ENCODE measurements at regions not wholly inside any gene's neighbourhood (a gene's known extent, or its start where the extent isn't known, plus 50 kb on each side); places are given as distances from the start of the nearest gene placed in this dataset.

DNA sequence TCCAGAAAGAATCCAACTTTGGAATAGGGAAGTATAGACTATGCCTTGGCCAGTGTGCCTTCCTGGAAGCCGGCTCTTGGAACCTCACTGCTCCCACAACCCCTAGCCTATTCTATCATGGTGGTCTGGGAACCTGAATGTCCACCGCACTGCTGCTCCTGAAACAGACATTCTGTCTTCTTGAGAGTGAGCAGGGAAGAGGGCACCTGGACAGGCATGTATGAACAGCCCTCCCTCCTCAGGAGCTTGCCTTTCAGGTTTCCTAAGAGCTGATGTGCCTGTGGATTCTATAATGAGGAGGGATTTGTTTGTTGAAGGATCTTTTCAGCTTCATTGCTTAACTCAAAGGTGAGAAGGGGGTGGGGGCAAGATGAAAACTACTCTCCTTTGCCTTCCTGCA lies 55.1 kb upstream of the XPA start:
- no peaks in the 10 kb centered on the region for H3K79me2 ChIP-seq (ENCODE audit: insufficient read depth, low read length)
- H3K4me1 ChIP-seq (ENCODE audit: control insufficient read depth in 1 of 2, insufficient read depth in 2 of 2, low read length in 2 of 2) = no peaks in the 10 kb centered on the region
- no CpG with 5 or more reads among the region's 2 CpGs for WGBS (ENCODE audit: insufficient coverage)
- no peak overlapping the region for H3K4me2 ChIP-seq (replicated peaks; ENCODE audit: extremely low read depth, low read length, poor library complexity, severe bottlenecking)
- TF ChIP-seq, protein P1, sequence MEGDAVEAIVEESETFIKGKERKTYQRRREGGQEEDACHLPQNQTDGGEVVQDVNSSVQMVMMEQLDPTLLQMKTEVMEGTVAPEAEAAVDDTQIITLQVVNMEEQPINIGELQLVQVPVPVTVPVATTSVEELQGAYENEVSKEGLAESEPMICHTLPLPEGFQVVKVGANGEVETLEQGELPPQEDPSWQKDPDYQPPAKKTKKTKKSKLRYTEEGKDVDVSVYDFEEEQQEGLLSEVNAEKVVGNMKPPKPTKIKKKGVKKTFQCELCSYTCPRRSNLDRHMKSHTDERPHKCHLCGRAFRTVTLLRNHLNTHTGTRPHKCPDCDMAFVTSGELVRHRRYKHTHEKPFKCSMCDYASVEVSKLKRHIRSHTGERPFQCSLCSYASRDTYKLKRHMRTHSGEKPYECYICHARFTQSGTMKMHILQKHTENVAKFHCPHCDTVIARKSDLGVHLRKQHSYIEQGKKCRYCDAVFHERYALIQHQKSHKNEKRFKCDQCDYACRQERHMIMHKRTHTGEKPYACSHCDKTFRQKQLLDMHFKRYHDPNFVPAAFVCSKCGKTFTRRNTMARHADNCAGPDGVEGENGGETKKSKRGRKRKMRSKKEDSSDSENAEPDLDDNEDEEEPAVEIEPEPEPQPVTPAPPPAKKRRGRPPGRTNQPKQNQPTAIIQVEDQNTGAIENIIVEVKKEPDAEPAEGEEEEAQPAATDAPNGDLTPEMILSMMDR (IDR thresholded peaks at IDR 0.05) = no peak
- no peak overlapping the region for H3K4me3 Mint-ChIP-seq
- peaks cover 0 to 3% of the 10 kb centered on the region in 2 donors for H3K27me3 ChIP-seq (ENCODE audit: control insufficient read depth in 2 of 2, insufficient read depth in 2 of 2, low read length in 2 of 2)
- intact Hi-C loops (cut with micrococcal nuclease) = no loop called here
- H4K20me1 ChIP-seq (ENCODE audit: insufficient read depth, low read length) = no peaks in the 10 kb centered on the region
- H3K9ac ChIP-seq (ENCODE audit: insufficient read depth, low read length, poor library complexity, severe bottlenecking) = no peak overlapping the region
- H3K9me3 ChIP-seq (replicated peaks in 1 of 2; ENCODE audit: control insufficient read depth in 1 of 2, insufficient read depth in 1 of 2, low read length in 2 of 2) = no peaks in the 10 kb centered on the region
- H2AFZ ChIP-seq (ENCODE audit: insufficient read depth, low read depth, low read length, poor library complexity, severe bottlenecking) = no peak overlapping the region
- H3K9me3 Mint-ChIP-seq = peaks cover 0 to 4% (median 0%) of the 10 kb centered on the region in 7 donors
- H3K36me3 Mint-ChIP-seq = no peaks in the 10 kb centered on the region
- no peak overlapping the region for H3K4me3 ChIP-seq (replicated peaks in 1 of 3; ENCODE audit: low read depth in 2 of 3, low read length in 3 of 3)
- DNase-seq = no peak
- no peak overlapping the region for H3K27ac ChIP-seq (ENCODE audit: low read depth in 1 of 2, low read length in 2 of 2)
- H3K27ac Mint-ChIP-seq = no peak overlapping the region
- H3K27me3 Mint-ChIP-seq (ENCODE audit: low read depth in 3 of 3) = peaks cover 6 to 18% (median 10%) of the 10 kb centered on the region in 3 donors
- no peaks in the 10 kb centered on the region for H3K4me1 Mint-ChIP-seq
- H3K36me3 ChIP-seq (replicated peaks in 1 of 2; ENCODE audit: control insufficient read depth in 1 of 2, insufficient read depth in 2 of 2, low read length in 2 of 2) = no peaks in the 10 kb centered on the region

GRCh38 chr9:97753364-97753763 lies 56.2 kb upstream of the XPA start:
- Histone ChIP-seq H3K27ac (ENCODE audit: low read depth in 1 of 2, low read length in 2 of 2) (no peak overlapping the region), H3K9me3 (replicated peaks in 1 of 2; ENCODE audit: control insufficient read depth in 1 of 2, insufficient read depth in 1 of 2, low read length in 2 of 2) (no peaks in the 10 kb centered on the region), H3K9ac (ENCODE audit: insufficient read depth, low read length, poor library complexity, severe bottlenecking) (no peak overlapping the region), H3K4me3 (replicated peaks in 1 of 3; ENCODE audit: low read depth in 2 of 3, low read length in 3 of 3) (no peak overlapping the region), H3K27me3 (ENCODE audit: control insufficient read depth in 2 of 2, insufficient read depth in 2 of 2, low read length in 2 of 2) (peaks cover 0 to 3% of the 10 kb centered on the region in 2 donors), H4K20me1 (ENCODE audit: insufficient read depth, low read length) (no peaks in the 10 kb centered on the region), H3K79me2 (ENCODE audit: insufficient read depth, low read length) (no peaks in the 10 kb centered on the region), H3K4me2 (replicated peaks; ENCODE audit: extremely low read depth, low read length, poor library complexity, severe bottlenecking) (no peak overlapping the region), H2AFZ (ENCODE audit: insufficient read depth, low read depth, low read length, poor library complexity, severe bottlenecking) (no peak overlapping the region), H3K36me3 (replicated peaks in 1 of 2; ENCODE audit: control insufficient read depth in 1 of 2, insufficient read depth in 2 of 2, low read length in 2 of 2) (no peaks in the 10 kb centered on the region), H3K4me1 (ENCODE audit: control insufficient read depth in 1 of 2, insufficient read depth in 2 of 2, low read length in 2 of 2) (no peaks in the 10 kb centered on the region)
- TF ChIP-seq, protein P1 (IDR thresholded peaks at IDR 0.05) = no peak
- intact Hi-C loops (cut with micrococcal nuclease) = no loop called here
- Mint-ChIP-seq H3K27ac (no peak overlapping the region), H3K36me3 (no peaks in the 10 kb centered on the region), H3K27me3 (ENCODE audit: low read depth in 3 of 3) (peaks cover 4 to 19% (median 10%) of the 10 kb centered on the region in 3 donors), H3K4me3 (no peak overlapping the region), H3K4me1 (no peaks in the 10 kb centered on the region), H3K9me3 (peaks cover 0 to 4% (median 0%) of the 10 kb centered on the region in 7 donors)
- no peak for DNase-seq
